OCI-LY1 (cell line): ENCODE measurements at regions not wholly inside any gene's neighbourhood (a gene's known extent, or its start where the extent isn't known, plus 50 kb on each side); places are given as distances from the start of the nearest gene placed in this dataset.

Source experiments
- H2AFZ ChIP-seq: fragments of 200-600 bp; sonication (generic), shearing (Covaris generic); 2 replicates; pipeline ENCODE4 v1.6.0; 2014; ENCODE audit warnings: antibody characterized with exemption, mild to moderate bottlenecking, low read length
- H3F3A ChIP-seq: fragments of 200-600 bp; sonication (generic), shearing (Covaris generic); 2 replicates; pipeline ENCODE4 v1.6.0; 2014; ENCODE audit warnings: mild to moderate bottlenecking, antibody characterized with exemption, low read length, moderate library complexity; ENCODE audit not compliant: insufficient read depth
- H3K27ac ChIP-seq: fragments of 200-600 bp; sonication (generic); 2 replicates; pipeline ENCODE4 v1.5.1; 2014; ENCODE audit warnings: low read length, mixed run types, mild to moderate bottlenecking, low read depth; ENCODE audit not compliant: poor library complexity, severe bottlenecking
- H3K27me3 ChIP-seq: fragments of 200-600 bp; sonication (generic); 2 replicates; pipeline ENCODE4 v1.6.0; 2014; ENCODE audit warnings: antibody characterized with exemption, mild to moderate bottlenecking, low read length, moderate library complexity; ENCODE audit not compliant: insufficient read depth
- H3K36me3 ChIP-seq: fragments of 200-600 bp; sonication (generic); 2 replicates; pipeline ENCODE4 v1.6.1; 2014; ENCODE audit warnings: mild to moderate bottlenecking, antibody characterized with exemption, low read length, moderate library complexity, mixed read lengths; ENCODE audit not compliant: insufficient read depth
- H3K4me1 ChIP-seq: fragments of 200-600 bp; sonication (generic); 2 replicates; pipeline ENCODE4 v1.5.1; 2014; ENCODE audit warnings: mild to moderate bottlenecking, low read length, moderate library complexity; ENCODE audit not compliant: insufficient read depth, severe bottlenecking
- H3K4me2 ChIP-seq: fragments of 200-600 bp; sonication (generic), shearing (Covaris generic); 2 replicates; pipeline ENCODE4 v1.6.1; 2014; ENCODE audit warnings: low read length
- H3K4me3 ChIP-seq: fragments of 200-600 bp; sonication (generic); 2 replicates; pipeline ENCODE4 v1.5.1; 2014; ENCODE audit warnings: low read length, low read depth, mild to moderate bottlenecking, mixed read lengths; ENCODE audit not compliant: poor library complexity, severe bottlenecking
- H3K79me2 ChIP-seq: fragments of 200-600 bp; shearing (Covaris generic); 2 replicates; pipeline ENCODE4 v1.6.1; 2016; ENCODE audit warnings: mixed run types, low read length, mixed read lengths; ENCODE audit not compliant: insufficient read depth
- H3K9ac ChIP-seq: fragments of 200-600 bp; sonication (generic), shearing (Covaris generic); 2 replicates; pipeline ENCODE4 v1.6.1; 2014; ENCODE audit warnings: mild to moderate bottlenecking, low read length, mixed read lengths
- H3K9me2 ChIP-seq: fragments of 200-600 bp; sonication (generic), shearing (Covaris generic); 2 replicates; pipeline ENCODE4 v1.6.1; 2014; ENCODE audit warnings: low read depth, mild to moderate bottlenecking, low read length, mixed read lengths
- H3K9me3 ChIP-seq: fragments of 200-600 bp; shearing (Covaris generic); 2 replicates; pipeline ENCODE4 v1.6.1; 2014; ENCODE audit warnings: low read length, mixed read lengths
- H4K20me1 ChIP-seq: fragments of 200-600 bp; sonication (generic), shearing (Covaris generic); 2 replicates; pipeline ENCODE4 v1.6.0; 2016; ENCODE audit warnings: mild to moderate bottlenecking, low read length; ENCODE audit not compliant: insufficient read depth
- EZH2 ChIP-seq: fragments of 200-600 bp; sonication (generic), shearing (Covaris generic); IDR thresholded peaks from 2 replicates; pipeline ENCODE4 v1.8.0; 2017; ENCODE audit warnings: borderline replicate concordance, mixed run types, mild to moderate bottlenecking, antibody characterized with exemption, low read length, moderate library complexity, mixed read lengths
- TF ChIP-seq, protein P1 (sequence below): fragments of 200-600 bp; sonication (generic), shearing (Covaris generic); IDR thresholded peaks from 2 replicates; pipeline ENCODE4 v1.5.1; 2017; ENCODE audit warnings: mild to moderate bottlenecking, antibody characterized with exemption, low read length, moderate library complexity, mixed read lengths

DNA sequence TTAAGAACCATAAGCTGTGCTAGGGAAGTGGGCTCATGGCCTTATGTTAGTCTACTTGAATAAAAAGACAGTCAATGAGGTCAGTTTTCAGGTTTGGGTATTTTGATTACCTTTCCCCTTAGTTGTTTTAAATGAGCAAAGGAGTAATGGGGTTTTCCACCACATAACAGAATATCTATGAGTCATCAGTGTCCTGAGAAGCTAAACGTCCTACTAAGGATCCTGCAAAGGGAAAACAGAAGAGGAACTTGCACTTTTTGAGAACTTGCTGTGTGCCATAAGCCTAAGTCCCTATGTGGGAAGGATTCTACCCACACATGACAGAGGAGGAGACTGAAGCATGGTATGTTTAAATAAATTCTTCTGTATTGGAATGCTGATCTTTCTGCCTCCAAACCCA is 292.8 kb upstream of the TMC3 start:
- Histone ChIP-seq H3K9me3 (no peaks in the 10 kb centered on the region), H3K27me3 (no peaks in the 10 kb centered on the region), H3F3A (no peaks in the 10 kb centered on the region), H3K27ac (no peak overlapping the region), H3K4me3 (no peak overlapping the region), H3K4me1 (no peaks in the 10 kb centered on the region), H3K9ac (no peak overlapping the region), H3K36me3 (no peaks in the 10 kb centered on the region), H3K4me2 (no peak overlapping the region), H4K20me1 (no peaks in the 10 kb centered on the region), H3K9me2 (no peaks in the 10 kb centered on the region), H2AFZ (no peak overlapping the region), H3K79me2 (no peaks in the 10 kb centered on the region)
- TF ChIP-seq EZH2 = no peak
- TF ChIP-seq, protein P1, sequence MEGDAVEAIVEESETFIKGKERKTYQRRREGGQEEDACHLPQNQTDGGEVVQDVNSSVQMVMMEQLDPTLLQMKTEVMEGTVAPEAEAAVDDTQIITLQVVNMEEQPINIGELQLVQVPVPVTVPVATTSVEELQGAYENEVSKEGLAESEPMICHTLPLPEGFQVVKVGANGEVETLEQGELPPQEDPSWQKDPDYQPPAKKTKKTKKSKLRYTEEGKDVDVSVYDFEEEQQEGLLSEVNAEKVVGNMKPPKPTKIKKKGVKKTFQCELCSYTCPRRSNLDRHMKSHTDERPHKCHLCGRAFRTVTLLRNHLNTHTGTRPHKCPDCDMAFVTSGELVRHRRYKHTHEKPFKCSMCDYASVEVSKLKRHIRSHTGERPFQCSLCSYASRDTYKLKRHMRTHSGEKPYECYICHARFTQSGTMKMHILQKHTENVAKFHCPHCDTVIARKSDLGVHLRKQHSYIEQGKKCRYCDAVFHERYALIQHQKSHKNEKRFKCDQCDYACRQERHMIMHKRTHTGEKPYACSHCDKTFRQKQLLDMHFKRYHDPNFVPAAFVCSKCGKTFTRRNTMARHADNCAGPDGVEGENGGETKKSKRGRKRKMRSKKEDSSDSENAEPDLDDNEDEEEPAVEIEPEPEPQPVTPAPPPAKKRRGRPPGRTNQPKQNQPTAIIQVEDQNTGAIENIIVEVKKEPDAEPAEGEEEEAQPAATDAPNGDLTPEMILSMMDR = no peak

DNA sequence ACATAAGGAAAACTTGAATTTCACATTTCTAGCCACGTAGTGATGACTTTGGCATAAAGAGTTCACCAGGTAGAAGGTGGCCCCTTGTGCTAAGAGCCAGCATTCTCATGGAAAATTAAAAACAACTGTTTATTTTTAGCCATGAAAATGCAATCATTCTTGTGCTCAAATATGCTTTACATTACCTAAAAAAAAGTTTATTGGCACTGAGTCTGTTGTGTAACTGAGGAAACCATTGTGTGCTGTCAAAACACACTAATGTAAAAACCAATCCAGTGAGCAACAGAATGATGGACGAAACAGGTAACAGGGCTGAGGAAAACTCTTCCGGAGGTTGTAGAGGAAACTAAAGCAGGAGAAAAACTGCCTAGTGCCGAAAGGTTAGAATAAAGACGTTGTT is 287.0 kb upstream of the TMC3 start:
- Histone ChIP-seq H3K36me3 (no peaks in the 10 kb centered on the region), H3K9me2 (0 out of 2 replicates have a peak, but pooled peaks cover 3% of the 10 kb centered on the region), H2AFZ (no peak overlapping the region), H3K27me3 (no peaks in the 10 kb centered on the region), H3K9ac (no peak overlapping the region), H3K9me3 (no peaks in the 10 kb centered on the region), H3K4me2 (no peak overlapping the region), H3K27ac (no peak overlapping the region), H3K4me1 (no peaks in the 10 kb centered on the region), H3K4me3 (no peak overlapping the region), H3K79me2 (no peaks in the 10 kb centered on the region), H4K20me1 (no peaks in the 10 kb centered on the region), H3F3A (no peaks in the 10 kb centered on the region)
- TF ChIP-seq, protein P1 = no peak
- TF ChIP-seq EZH2 = no peak

DNA sequence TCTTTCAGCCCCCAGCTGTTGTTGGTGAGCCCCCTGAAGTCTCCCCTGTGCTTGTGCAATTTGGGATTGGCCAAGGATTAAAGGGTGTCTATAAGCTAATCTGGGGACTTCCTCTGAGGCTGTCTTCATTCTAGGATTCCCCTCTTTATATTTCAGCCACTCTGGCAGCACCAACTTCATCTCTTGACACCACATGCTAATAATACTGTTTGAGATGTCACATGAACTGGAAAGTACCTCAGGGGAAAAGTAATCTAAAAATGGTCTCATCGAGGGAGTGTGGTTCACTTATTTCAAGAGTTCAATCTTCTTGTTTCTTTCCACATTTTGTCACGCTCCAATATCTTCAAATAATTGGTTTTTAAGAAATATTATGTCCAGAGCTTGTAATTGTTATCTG is 279.2 kb upstream of the TMC3 start:
- Histone ChIP-seq H3K9ac (no peak overlapping the region), H3K9me3 (no peaks in the 10 kb centered on the region; the same call in 1 of the 2 replicates), H3F3A (no peaks in the 10 kb centered on the region), H3K27ac (no peak overlapping the region), H3K4me3 (no peak overlapping the region), H3K4me2 (no peak overlapping the region), H4K20me1 (no peaks in the 10 kb centered on the region), H3K27me3 (no peaks in the 10 kb centered on the region), H3K9me2 (0 out of 2 replicates have a peak, but pooled peaks cover 3% of the 10 kb centered on the region), H3K79me2 (no peaks in the 10 kb centered on the region), H3K4me1 (no peaks in the 10 kb centered on the region), H3K36me3 (no peaks in the 10 kb centered on the region), H2AFZ (no peak overlapping the region)
- TF ChIP-seq, protein P1 = no peak
- no peak for TF ChIP-seq EZH2
